OCI-LY3 (cell line): ENCODE measurements at regions not wholly inside any gene's neighbourhood (a gene's known extent, or its start where the extent isn't known, plus 50 kb on each side); places are given as distances from the start of the nearest gene placed in this dataset.

Experiments used
- H2AFZ ChIP-seq: fragments of 200-600, 300-600 bp; shearing (Covaris generic); 2 replicates; pipeline ENCODE4 v1.6.0; 2014; ENCODE audit warnings: antibody characterized with exemption, low read depth, low read length
- H3K27ac ChIP-seq: fragments of 200-600, 300-600 bp; sonication (generic); 2 replicates; pipeline ENCODE4 v1.5.1; 2014; ENCODE audit warnings: mild to moderate bottlenecking, low read length, moderate library complexity, mixed read lengths
- H3K27me3 ChIP-seq: fragments of 200-600, 300-600 bp; sonication (generic); 2 replicates; pipeline ENCODE4 v1.6.1; 2014; ENCODE audit warnings: low read depth, low read length, mixed read lengths
- H3K36me3 ChIP-seq: fragments of 200-600, 300-600 bp; sonication (generic); replicated peaks from 2 replicates; pipeline ENCODE3; 2014; ENCODE audit warnings: low read depth, low read length, mixed read lengths
- H3K4me1 ChIP-seq: fragments of 300-600, 200-600 bp; sonication (generic); 2 replicates; pipeline ENCODE4 v1.6.1; 2014; ENCODE audit warnings: low read length, mixed read lengths
- H3K4me2 ChIP-seq: fragments of 200-600, 300-600 bp; sonication (generic); 2 replicates; pipeline ENCODE4 v1.6.1; 2014; ENCODE audit warnings: low read length, mixed read lengths
- H3K4me3 ChIP-seq: fragments of 300-600, 200-600 bp; sonication (generic); 2 replicates; pipeline ENCODE4 v1.5.1; 2014; ENCODE audit warnings: antibody characterized with exemption, mild to moderate bottlenecking, low read length, moderate library complexity
- H3K79me2 ChIP-seq: fragments of 300-600, 200-600 bp; shearing (Covaris generic); 2 replicates; pipeline ENCODE4 v1.6.1; 2014; ENCODE audit warnings: mild to moderate bottlenecking, low read length, mixed read lengths
- H3K9ac ChIP-seq: fragments of 300-600, 200-600 bp; shearing (Covaris generic); 2 replicates; pipeline ENCODE4 v1.6.0; 2014; ENCODE audit warnings: mild to moderate bottlenecking, low read length, moderate library complexity
- H3K9me3 ChIP-seq: fragments of 200-600, 300-600 bp; shearing (Covaris generic); 2 replicates; pipeline ENCODE4 v1.6.1; 2014; ENCODE audit warnings: low read length, mixed read lengths; ENCODE audit not compliant: insufficient read depth
- H4K20me1 ChIP-seq: fragments of 200-600, 300-600 bp; sonication (generic); 2 replicates; pipeline ENCODE4 v1.6.1; 2016; ENCODE audit warnings: low read length, mixed read lengths; ENCODE audit not compliant: insufficient read depth
- CTCF ChIP-seq: fragments of 200-600, 300-600 bp; sonication (generic); IDR thresholded peaks from 2 replicates; pipeline ENCODE4 v1.5.1; 2014; ENCODE audit warnings: antibody characterized with exemption, low read length, low read depth
- EZH2phosphoT487 ChIP-seq: fragments of 200-600 bp; shearing (Covaris generic); IDR thresholded peaks from 2 replicates; pipeline ENCODE4 v1.6.1; 2018; ENCODE audit warnings: antibody characterized with exemption, mixed run types, low read depth

- no peaks in the 10 kb centered on the region for H3K4me1 ChIP-seq
- H3K9me3 ChIP-seq: no peaks in the 10 kb centered on the region
- no peaks in the 10 kb centered on the region for H3K36me3 ChIP-seq
- no peak overlapping the region for H3K9ac ChIP-seq
- TF ChIP-seq CTCF (no peak), EZH2phosphoT487 (no peak)
- H4K20me1 ChIP-seq: no peaks in the 10 kb centered on the region
- H3K27me3 ChIP-seq: peaks cover 74% of the 10 kb centered on the region
- H3K4me2 ChIP-seq: no peak overlapping the region
- no peak overlapping the region for H3K27ac ChIP-seq
- no peak overlapping the region for H3K4me3 ChIP-seq
- no peak overlapping the region for H2AFZ ChIP-seq
- H3K79me2 ChIP-seq: no peaks in the 10 kb centered on the region
These were observed 194.5 kb downstream of the RPLP1 start for GRCh38 chr15:69647142-69647513.

GRCh38 chr15:69648212-69648611 lies 195.6 kb downstream of the RPLP1 start:
- Histone ChIP-seq H3K4me1 (no peaks in the 10 kb centered on the region), H3K9me3 (no peaks in the 10 kb centered on the region), H3K27me3 (peaks cover 83% of the 10 kb centered on the region), H3K36me3 (no peaks in the 10 kb centered on the region), H3K9ac (no peak overlapping the region), H3K27ac (no peak overlapping the region), H3K4me3 (no peak overlapping the region), H3K4me2 (peak overlapping the region; percentile 29), H4K20me1 (no peaks in the 10 kb centered on the region), H2AFZ (no peak overlapping the region), H3K79me2 (no peaks in the 10 kb centered on the region)
- TF ChIP-seq EZH2phosphoT487 (no peak), CTCF (no peak)

- no peak overlapping the region for H3K27ac ChIP-seq
- H4K20me1 ChIP-seq: no peaks in the 10 kb centered on the region
- no peaks in the 10 kb centered on the region for H3K4me1 ChIP-seq
- no peak overlapping the region for H3K9ac ChIP-seq
- no peaks in the 10 kb centered on the region for H3K36me3 ChIP-seq
- peaks cover 90% of the 10 kb centered on the region for H3K27me3 ChIP-seq
- no peaks in the 10 kb centered on the region for H3K79me2 ChIP-seq
- no peak for TF ChIP-seq CTCF
- no peak for TF ChIP-seq EZH2phosphoT487
- H2AFZ ChIP-seq: no peak overlapping the region
- no peak overlapping the region for H3K4me3 ChIP-seq
- H3K9me3 ChIP-seq: no peaks in the 10 kb centered on the region
- peak overlapping the region; percentile 29 for H3K4me2 ChIP-seq
These were observed 196.4 kb downstream of the RPLP1 start for GRCh38 chr15:69648775-69649735.

- H2AFZ ChIP-seq: no peak overlapping the region
- no peaks in the 10 kb centered on the region for H3K4me1 ChIP-seq
These were observed 199.7 kb downstream of the RPLP1 start for GRCh38 chr15:69652293-69652692.

More at GRCh38 chr15:69652293-69652692, 199.7 kb downstream of the RPLP1 start:
- Histone ChIP-seq H3K9ac (no peak overlapping the region), H3K9me3 (no peaks in the 10 kb centered on the region), H3K4me2 (no peak overlapping the region), H3K27me3 (peaks cover 84% of the 10 kb centered on the region), H3K36me3 (no peaks in the 10 kb centered on the region), H4K20me1 (no peaks in the 10 kb centered on the region), H3K4me3 (no peak overlapping the region), H3K27ac (no peak overlapping the region), H3K79me2 (no peaks in the 10 kb centered on the region)
- no peak for TF ChIP-seq EZH2phosphoT487
- TF ChIP-seq CTCF: no peak
